Karpas-422 (cell line): ENCODE measurements at regions not wholly inside any gene's neighbourhood (a gene's known extent, or its start where the extent isn't known, plus 50 kb on each side); places are given as distances from the start of the nearest gene placed in this dataset.

Experiments used
- DNase-seq: peaks from one replicate; pipeline ENCODE4 v3.0.0-alpha.2; 2015
- H2AFZ ChIP-seq: fragments of 200-600 bp; sonication (generic); 2 replicates; pipeline ENCODE4 v1.6.1; 2014; ENCODE audit warnings: antibody characterized with exemption, low read length, mixed read lengths
- H3K27ac ChIP-seq: fragments of 200-600 bp; sonication (generic); 2 replicates; pipeline ENCODE4 v1.5.1; 2014; ENCODE audit warnings: mild to moderate bottlenecking, low read length, moderate library complexity
- H3K27me3 ChIP-seq: fragments of 200-600 bp; sonication (generic); 2 replicates; pipeline ENCODE4 v1.6.1; 2014; ENCODE audit warnings: low read length, mixed read lengths
- H3K36me3 ChIP-seq: fragments of 200-600 bp; sonication (generic); 2 replicates; pipeline ENCODE4 v1.6.1; 2014; ENCODE audit warnings: low read length, mixed read lengths; ENCODE audit not compliant: insufficient read depth
- H3K4me1 ChIP-seq: fragments of 200-600 bp; sonication (generic); 2 replicates; pipeline ENCODE4 v1.6.1; 2014; ENCODE audit warnings: mild to moderate bottlenecking, low read length, mixed read lengths
- H3K4me2 ChIP-seq: fragments of 200-600 bp; sonication (generic); 2 replicates; pipeline ENCODE4 v1.6.1; 2014; ENCODE audit warnings: low read length, low read depth, mild to moderate bottlenecking; ENCODE audit not compliant: poor library complexity, severe bottlenecking
- H3K4me3 ChIP-seq: fragments of 200-600 bp; sonication (generic); 2 replicates; pipeline ENCODE4 v1.5.1; 2014; ENCODE audit warnings: mild to moderate bottlenecking, antibody characterized with exemption, low read length, mixed read lengths
- H3K79me2 ChIP-seq: fragments of 200-600 bp; sonication (generic); 2 replicates; pipeline ENCODE4 v1.6.1; 2014; ENCODE audit warnings: mild to moderate bottlenecking, low read length, mixed read lengths
- H3K9ac ChIP-seq: fragments of 200-600 bp; sonication (generic); 2 replicates; pipeline ENCODE4 v1.6.0; 2014; ENCODE audit warnings: low read length
- H3K9me2 ChIP-seq: fragments of 200-600 bp; sonication (generic), shearing (Covaris generic); replicated peaks from 2 replicates; pipeline ENCODE4 v1.6.0; 2014; ENCODE audit warnings: mild to moderate bottlenecking, low read length, moderate library complexity; ENCODE audit not compliant: insufficient read depth
- H3K9me3 ChIP-seq: fragments of 300-700, 200-600 bp; sonication (generic); 2 replicates; pipeline ENCODE4 v1.6.1; 2014; ENCODE audit warnings: low read length, mixed read lengths
- H4K20me1 ChIP-seq: fragments of 200-600 bp; sonication (generic); 2 replicates; pipeline ENCODE4 v1.6.1; 2014; ENCODE audit warnings: mild to moderate bottlenecking, antibody characterized with exemption, low read length, low read depth; ENCODE audit not compliant: insufficient read depth

GRCh38 chr20:6513599-6513998, 253.9 kb upstream of the BMP2 start:
- Histone ChIP-seq H3K9me2 (no peaks in the 10 kb centered on the region), H2AFZ (no peak overlapping the region), H4K20me1 (no peaks in the 10 kb centered on the region), H3K4me3 (no peak overlapping the region), H3K9ac (no peak overlapping the region), H3K4me1 (no peaks in the 10 kb centered on the region), H3K27me3 (no peaks in the 10 kb centered on the region), H3K79me2 (no peaks in the 10 kb centered on the region), H3K4me2 (no peak overlapping the region), H3K9me3 (no peaks in the 10 kb centered on the region), H3K27ac (no peak overlapping the region), H3K36me3 (no peaks in the 10 kb centered on the region)
- DNase-seq = no peak

DNA sequence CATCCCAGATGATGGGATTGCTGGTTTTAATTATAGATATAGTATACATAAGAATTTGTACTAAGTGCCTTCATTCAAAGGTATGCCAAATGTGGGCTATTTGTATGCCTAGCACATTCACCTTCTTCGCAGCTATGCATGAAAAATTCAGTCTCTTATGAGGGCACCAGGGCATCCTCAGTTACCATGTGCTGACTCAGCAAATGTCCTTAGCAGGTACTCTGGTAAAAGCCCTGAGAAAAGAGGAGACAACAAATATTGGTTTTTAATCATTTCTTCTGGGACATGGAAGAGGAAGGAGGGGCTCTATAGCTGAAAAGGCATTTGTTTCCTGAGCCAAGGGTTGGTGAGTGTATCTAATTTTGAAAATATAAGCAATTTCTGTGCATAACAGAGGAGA, 258.1 kb upstream of the BMP2 start:
- DNase-seq = no peak
- H3K9me3 ChIP-seq = no peaks in the 10 kb centered on the region
- no peaks in the 10 kb centered on the region for H3K79me2 ChIP-seq
- H3K27me3 ChIP-seq = no peaks in the 10 kb centered on the region
- no peaks in the 10 kb centered on the region for H4K20me1 ChIP-seq
- no peak overlapping the region for H3K4me2 ChIP-seq
- H3K4me1 ChIP-seq = no peaks in the 10 kb centered on the region
- H3K27ac ChIP-seq = no peak overlapping the region
- no peak overlapping the region for H3K4me3 ChIP-seq
- H3K9me2 ChIP-seq = no peaks in the 10 kb centered on the region
- no peak overlapping the region for H3K9ac ChIP-seq
- H2AFZ ChIP-seq = no peak overlapping the region
- H3K36me3 ChIP-seq = no peaks in the 10 kb centered on the region

- H3K27me3 ChIP-seq = no peaks in the 10 kb centered on the region
- H3K9ac ChIP-seq = no peak overlapping the region
- DNase-seq = no peak
- H3K4me2 ChIP-seq = no peak overlapping the region
- no peaks in the 10 kb centered on the region for H3K9me2 ChIP-seq
- no peak overlapping the region for H2AFZ ChIP-seq
- H3K9me3 ChIP-seq = no peaks in the 10 kb centered on the region
- H4K20me1 ChIP-seq = no peaks in the 10 kb centered on the region
- H3K36me3 ChIP-seq = no peaks in the 10 kb centered on the region
- no peaks in the 10 kb centered on the region for H3K4me1 ChIP-seq
- no peak overlapping the region for H3K27ac ChIP-seq
- no peaks in the 10 kb centered on the region for H3K79me2 ChIP-seq
- H3K4me3 ChIP-seq = no peak overlapping the region
Observed at GRCh38 chr20:6506906-6507305, 260.6 kb upstream of the BMP2 start.

DNA sequence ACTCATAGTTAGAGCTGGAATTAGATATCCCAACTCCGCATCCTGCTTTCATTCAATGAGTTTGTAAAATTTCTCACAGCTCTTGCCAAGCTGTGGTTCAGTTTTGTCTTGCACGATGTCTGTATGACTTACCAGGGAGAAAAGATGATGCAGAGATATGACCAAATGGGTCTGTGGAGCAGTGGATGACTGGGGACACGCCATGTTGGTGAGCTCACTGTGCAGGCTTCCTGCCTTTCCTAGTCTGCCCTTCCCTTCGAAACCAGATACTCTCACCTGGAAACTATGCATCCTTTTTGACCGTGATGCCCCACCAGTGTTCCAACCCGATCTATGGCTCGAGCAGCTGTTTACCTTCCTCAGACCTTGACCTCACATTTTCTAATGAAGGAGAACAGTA, 262.7 kb upstream of the BMP2 start:
- Histone ChIP-seq H3K79me2 (no peaks in the 10 kb centered on the region), H3K9me3 (no peaks in the 10 kb centered on the region), H3K9ac (no peak overlapping the region), H2AFZ (no peak overlapping the region), H3K36me3 (no peaks in the 10 kb centered on the region), H3K4me1 (no peaks in the 10 kb centered on the region), H3K4me2 (no peak overlapping the region), H3K9me2 (no peaks in the 10 kb centered on the region), H4K20me1 (no peaks in the 10 kb centered on the region), H3K27me3 (no peaks in the 10 kb centered on the region), H3K4me3 (no peak overlapping the region), H3K27ac (no peak overlapping the region)
- no peak for DNase-seq

- Histone ChIP-seq H3K36me3 (no peaks in the 10 kb centered on the region), H3K4me1 (no peaks in the 10 kb centered on the region), H4K20me1 (no peaks in the 10 kb centered on the region), H3K27me3 (no peaks in the 10 kb centered on the region), H3K4me3 (no peak overlapping the region), H3K9ac (no peak overlapping the region), H3K9me3 (no peaks in the 10 kb centered on the region), H2AFZ (no peak overlapping the region), H3K27ac (no peak overlapping the region), H3K4me2 (no peak overlapping the region), H3K9me2 (no peaks in the 10 kb centered on the region), H3K79me2 (no peaks in the 10 kb centered on the region)
- DNase-seq = no peak
Observed at GRCh38 chr20:6504179-6504578, 263.3 kb upstream of the BMP2 start.

DNA sequence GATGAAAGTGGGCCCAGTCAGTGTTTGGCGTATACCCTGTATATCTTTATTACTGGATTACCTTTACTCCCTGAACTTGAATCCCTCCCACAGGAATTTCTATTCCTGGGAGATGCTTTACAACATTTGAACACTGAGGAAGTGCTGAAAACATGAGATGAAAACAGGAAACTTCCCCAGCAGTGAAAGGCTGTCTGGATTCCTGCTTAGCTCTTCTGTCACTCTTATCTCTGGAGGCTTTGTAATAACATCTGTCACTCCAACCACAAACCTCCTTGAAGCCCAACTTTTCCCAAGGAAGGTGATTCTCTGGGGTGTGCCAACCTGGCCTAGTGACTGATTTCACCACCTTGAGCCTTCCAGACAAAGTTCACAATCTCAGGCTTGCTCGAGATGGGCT, 264.5 kb upstream of the BMP2 start:
- Histone ChIP-seq H3K4me1 (no peaks in the 10 kb centered on the region), H3K9me2 (no peaks in the 10 kb centered on the region), H3K27me3 (no peaks in the 10 kb centered on the region), H2AFZ (no peak overlapping the region), H3K4me2 (no peak overlapping the region), H3K36me3 (no peaks in the 10 kb centered on the region), H3K9me3 (no peaks in the 10 kb centered on the region), H3K27ac (no peak overlapping the region), H3K4me3 (no peak overlapping the region), H3K79me2 (no peaks in the 10 kb centered on the region), H3K9ac (no peak overlapping the region), H4K20me1 (no peaks in the 10 kb centered on the region)
- DNase-seq = no peak

DNA sequence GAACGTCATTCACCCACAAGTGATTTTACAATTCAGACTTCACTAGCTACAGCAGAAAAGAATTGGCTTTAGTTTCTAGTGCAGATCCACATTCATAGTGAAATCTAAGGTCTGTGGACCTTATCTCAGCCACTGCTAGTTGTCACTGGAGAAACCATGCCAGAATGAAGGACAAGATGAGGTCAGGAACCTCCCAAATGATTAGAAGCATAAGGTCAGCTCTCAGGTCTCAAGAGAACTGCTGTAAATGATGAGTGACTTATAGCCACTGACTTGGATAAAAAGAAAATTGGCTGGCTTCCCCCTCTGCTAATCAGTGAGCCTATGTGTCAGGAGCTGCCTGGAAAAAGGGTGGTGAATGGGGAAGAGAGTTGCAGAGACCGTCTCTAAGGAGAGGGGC, 265.3 kb upstream of the BMP2 start:
- H2AFZ ChIP-seq = no peak overlapping the region
- H3K27me3 ChIP-seq = no peaks in the 10 kb centered on the region
- DNase-seq = no peak
- H3K4me3 ChIP-seq = no peak overlapping the region
- H3K4me1 ChIP-seq = no peaks in the 10 kb centered on the region
- no peak overlapping the region for H3K4me2 ChIP-seq
- H3K9ac ChIP-seq = no peak overlapping the region
- no peaks in the 10 kb centered on the region for H3K9me3 ChIP-seq
- H3K27ac ChIP-seq = no peak overlapping the region
- H4K20me1 ChIP-seq = no peaks in the 10 kb centered on the region
- H3K9me2 ChIP-seq = no peaks in the 10 kb centered on the region
- no peaks in the 10 kb centered on the region for H3K36me3 ChIP-seq
- no peaks in the 10 kb centered on the region for H3K79me2 ChIP-seq

DNA sequence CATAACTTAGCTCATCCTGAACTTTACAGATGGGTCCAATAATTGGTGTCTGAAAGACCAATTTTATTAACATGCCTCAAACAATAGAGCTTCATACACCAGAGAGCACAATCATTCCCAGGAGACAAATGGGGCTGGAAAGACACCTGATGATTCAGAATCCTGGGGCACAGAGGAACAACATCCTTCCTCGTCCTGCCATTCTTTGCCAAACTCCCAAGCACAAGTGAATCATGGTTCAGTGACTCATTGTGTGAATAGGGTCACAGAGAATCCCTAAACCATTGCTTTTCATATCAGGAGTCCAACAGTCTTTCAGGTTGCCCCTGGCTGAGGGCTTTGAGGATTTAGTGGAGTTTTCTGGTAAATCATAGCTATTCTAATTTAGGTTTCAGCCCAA, 266.4 kb upstream of the BMP2 start:
- no peaks in the 10 kb centered on the region for H3K79me2 ChIP-seq
- no peak overlapping the region for H3K4me3 ChIP-seq
- no peak for DNase-seq
- no peaks in the 10 kb centered on the region for H4K20me1 ChIP-seq
- no peaks in the 10 kb centered on the region for H3K36me3 ChIP-seq
- H3K9me2 ChIP-seq = no peaks in the 10 kb centered on the region
- H3K27ac ChIP-seq = no peak overlapping the region
- H3K27me3 ChIP-seq = no peaks in the 10 kb centered on the region
- no peak overlapping the region for H3K9ac ChIP-seq
- H3K9me3 ChIP-seq = no peaks in the 10 kb centered on the region; the same call in 1 of the 2 replicates
- no peaks in the 10 kb centered on the region for H3K4me1 ChIP-seq
- no peak overlapping the region for H3K4me2 ChIP-seq
- H2AFZ ChIP-seq = no peak overlapping the region

- Histone ChIP-seq H3K9me3 (no peaks in the 10 kb centered on the region; the same call in 1 of the 2 replicates), H3K4me2 (no peak overlapping the region), H3K36me3 (no peaks in the 10 kb centered on the region), H2AFZ (no peak overlapping the region), H3K9ac (no peak overlapping the region), H3K4me3 (no peak overlapping the region), H3K27me3 (no peaks in the 10 kb centered on the region), H3K4me1 (no peaks in the 10 kb centered on the region), H3K79me2 (no peaks in the 10 kb centered on the region), H4K20me1 (no peaks in the 10 kb centered on the region), H3K9me2 (no peaks in the 10 kb centered on the region), H3K27ac (no peak overlapping the region)
- no peak for DNase-seq
Observed at GRCh38 chr20:6499566-6499965, 267.9 kb upstream of the BMP2 start.
